HepG2 (cell line): ENCODE measurements at regions not wholly inside any gene's neighbourhood (a gene's known extent, or its start where the extent isn't known, plus 50 kb on each side); places are given as distances from the start of the nearest gene placed in this dataset.

ENCODE experiments used
- EP300 ChIP-seq, 3 experiments: sonication (generic) in 1 of 3; formaldehyde crosslinking in 1 of 3; IDR thresholded peaks; 2 replicates each; pipeline versions ENCODE4 v1.5.1 to v1.6.1; 2011 to 2020; ENCODE audit warnings: low read depth in 2 of 3, low read length in 2 of 3, borderline replicate concordance in 1 of 3, improper control_type of control experiment in 1 of 3, mild to moderate bottlenecking in 1 of 3, missing genetic modification reagents in 1 of 3, moderate library complexity in 1 of 3
- ETV6 ChIP-seq: sonication (generic); formaldehyde crosslinking; conservative IDR thresholded peaks from 2 replicates; pipeline ENCODE4 v1.4.0; 2020; ENCODE audit warnings: missing genetic modification reagents
- HNRNPK ChIP-seq: fragments of 200-400 bp; formaldehyde crosslinking; IDR thresholded peaks from 2 replicates; pipeline ENCODE4 v1.6.1; 2018; ENCODE audit warnings: low read length, low read depth, moderate library complexity, mild to moderate bottlenecking; ENCODE audit not compliant: poor library complexity, severe bottlenecking
- POLR2A ChIP-seq, 2 experiments: IDR thresholded peaks; 2 replicates each; pipeline ENCODE4 v1.6.1; 2011; ENCODE audit warnings: low read depth in 2 of 2, low read length in 2 of 2, mild to moderate bottlenecking in 1 of 2, moderate library complexity in 1 of 2; ENCODE audit not compliant: insufficient read depth in 1 of 2
- POLR2AphosphoS5 ChIP-seq: IDR thresholded peaks from 2 replicates; pipeline ENCODE4 v1.6.1; 2012; ENCODE audit warnings: low read depth, low read length
- ZNF138 ChIP-seq: sonication (generic); formaldehyde crosslinking; IDR thresholded peaks from 2 replicates; pipeline ENCODE4 v1.5.0; 2020; ENCODE audit warnings: mild to moderate bottlenecking, low read depth, missing genetic modification reagents
- ZNF432 ChIP-seq: sonication (generic); formaldehyde crosslinking; IDR thresholded peaks from 2 replicates; pipeline ENCODE4 v1.5.0; 2020; ENCODE audit warnings: missing genetic modification reagents, mild to moderate bottlenecking, borderline replicate concordance
- TF ChIP-seq, protein P1 (sequence below): sonication (generic); formaldehyde crosslinking; IDR thresholded peaks from 2 replicates; pipeline ENCODE4 v1.5.0; 2020; ENCODE audit warnings: mild to moderate bottlenecking, missing genetic modification reagents, moderate library complexity

DNA sequence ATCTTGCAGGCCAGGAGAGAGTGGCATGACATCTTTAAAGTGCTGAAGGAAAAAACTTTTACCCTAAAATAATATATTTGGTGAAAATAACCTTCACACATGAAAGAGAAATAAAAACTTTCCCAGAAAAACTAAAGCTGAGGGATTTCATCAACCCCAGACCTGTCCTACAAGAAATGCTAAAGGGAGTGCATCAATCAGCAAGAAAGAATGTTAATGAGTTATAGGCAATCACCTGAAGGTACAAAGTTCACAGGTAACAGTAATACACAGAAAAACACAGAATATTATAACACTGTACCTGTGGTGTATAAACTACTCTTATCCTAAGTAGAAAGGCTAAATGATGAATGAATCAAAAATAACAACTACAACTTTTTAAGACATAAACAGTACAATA lies 249.2 kb upstream of the PKN2 start:
- TF ChIP-seq POLR2AphosphoS5 (no peak), ZNF432 (CRISPR knock-in tag) (no peak), EP300 (IDR thresholded peaks at IDR 0.05; ENCODE audit: low read depth in 2 of 2, low read length in 2 of 2) (no peak), EP300 (CRISPR knock-in tag; IDR thresholded peaks at IDR 0.05; ENCODE audit: borderline replicate concordance) (no peak), ZNF138 (no peak), HNRNPK (no peak), POLR2A (IDR thresholded peaks at IDR 0.05; ENCODE audit: insufficient read depth in 1 of 2, low read depth in 2 of 2, low read length in 2 of 2) (no peak), ETV6 (no peak)
- TF ChIP-seq, protein P1, sequence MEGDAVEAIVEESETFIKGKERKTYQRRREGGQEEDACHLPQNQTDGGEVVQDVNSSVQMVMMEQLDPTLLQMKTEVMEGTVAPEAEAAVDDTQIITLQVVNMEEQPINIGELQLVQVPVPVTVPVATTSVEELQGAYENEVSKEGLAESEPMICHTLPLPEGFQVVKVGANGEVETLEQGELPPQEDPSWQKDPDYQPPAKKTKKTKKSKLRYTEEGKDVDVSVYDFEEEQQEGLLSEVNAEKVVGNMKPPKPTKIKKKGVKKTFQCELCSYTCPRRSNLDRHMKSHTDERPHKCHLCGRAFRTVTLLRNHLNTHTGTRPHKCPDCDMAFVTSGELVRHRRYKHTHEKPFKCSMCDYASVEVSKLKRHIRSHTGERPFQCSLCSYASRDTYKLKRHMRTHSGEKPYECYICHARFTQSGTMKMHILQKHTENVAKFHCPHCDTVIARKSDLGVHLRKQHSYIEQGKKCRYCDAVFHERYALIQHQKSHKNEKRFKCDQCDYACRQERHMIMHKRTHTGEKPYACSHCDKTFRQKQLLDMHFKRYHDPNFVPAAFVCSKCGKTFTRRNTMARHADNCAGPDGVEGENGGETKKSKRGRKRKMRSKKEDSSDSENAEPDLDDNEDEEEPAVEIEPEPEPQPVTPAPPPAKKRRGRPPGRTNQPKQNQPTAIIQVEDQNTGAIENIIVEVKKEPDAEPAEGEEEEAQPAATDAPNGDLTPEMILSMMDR (CRISPR knock-in tag), result no peak
